Neural cell (in vitro differentiated cells): ENCODE measurements at regions not wholly inside any gene's neighbourhood (a gene's known extent, or its start where the extent isn't known, plus 50 kb on each side); places are given as distances from the start of the nearest gene placed in this dataset.

Experiments
- EP300 ChIP-seq: fragments of 450-650 bp; conservative IDR thresholded peaks from 2 replicates; pipeline ENCODE4 v1.6.1; 2014; ENCODE audit warnings: antibody characterized with exemption, mild to moderate bottlenecking, moderate library complexity; ENCODE audit not compliant: poor library complexity, severe bottlenecking
- EZH2 ChIP-seq: fragments of 200-600, 300-800 bp; shearing (Covaris generic), sonication (generic); IDR thresholded peaks from 2 replicates; pipeline ENCODE4 v1.6.1; 2014; ENCODE audit warnings: antibody characterized with exemption, low read length, borderline replicate concordance, mild to moderate bottlenecking; ENCODE audit not compliant: insufficient read depth, poor library complexity, severe bottlenecking
- POLR2AphosphoS5 ChIP-seq: IDR thresholded peaks from 2 replicates; pipeline ENCODE4 v1.6.1; 2012
- RAD21 ChIP-seq: fragments of 450-650 bp; conservative IDR thresholded peaks from 2 replicates; pipeline ENCODE4 v1.6.1; 2014; ENCODE audit warnings: antibody characterized with exemption, mild to moderate bottlenecking, moderate library complexity
- SMC3 ChIP-seq: fragments of 450-650 bp; conservative IDR thresholded peaks from 2 replicates; pipeline ENCODE4 v1.6.1; 2014; ENCODE audit warnings: antibody characterized with exemption, mild to moderate bottlenecking, moderate library complexity; ENCODE audit not compliant: poor library complexity
- TAF1 ChIP-seq: IDR thresholded peaks from 2 replicates; pipeline ENCODE4 v1.6.1; 2012; ENCODE audit warnings: low read depth
- TF ChIP-seq, protein P1 (sequence below): fragments of 450-650 bp; IDR thresholded peaks from 2 replicates; pipeline ENCODE4 v1.5.1; 2014; ENCODE audit warnings: antibody characterized with exemption, mild to moderate bottlenecking, moderate library complexity; ENCODE audit not compliant: poor library complexity, severe bottlenecking
- TF ChIP-seq, protein P2 (sequence below): IDR thresholded peaks from 2 replicates; pipeline ENCODE4 v1.6.1; 2012; ENCODE audit warnings: borderline replicate concordance

DNA sequence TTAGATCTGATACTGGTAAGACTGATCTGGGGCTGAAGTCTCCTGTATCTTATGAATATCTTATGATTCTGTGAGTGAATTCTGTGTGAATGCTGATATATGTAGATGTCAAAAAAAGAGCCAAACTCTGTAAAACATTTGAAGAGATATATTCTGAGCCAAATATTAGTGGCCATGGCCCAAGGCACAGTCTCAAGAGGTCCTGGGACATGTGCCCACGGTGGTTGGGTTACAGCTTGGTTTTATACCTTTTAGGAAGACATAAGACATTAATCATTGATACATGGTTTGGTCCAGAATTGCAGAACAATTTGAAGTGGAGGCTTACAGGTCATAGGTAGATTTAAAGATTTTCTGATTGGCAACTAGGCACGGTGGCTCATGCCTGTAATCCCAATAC is 118.3 kb downstream of the KCNK1 start:
- TF ChIP-seq, protein P1, sequence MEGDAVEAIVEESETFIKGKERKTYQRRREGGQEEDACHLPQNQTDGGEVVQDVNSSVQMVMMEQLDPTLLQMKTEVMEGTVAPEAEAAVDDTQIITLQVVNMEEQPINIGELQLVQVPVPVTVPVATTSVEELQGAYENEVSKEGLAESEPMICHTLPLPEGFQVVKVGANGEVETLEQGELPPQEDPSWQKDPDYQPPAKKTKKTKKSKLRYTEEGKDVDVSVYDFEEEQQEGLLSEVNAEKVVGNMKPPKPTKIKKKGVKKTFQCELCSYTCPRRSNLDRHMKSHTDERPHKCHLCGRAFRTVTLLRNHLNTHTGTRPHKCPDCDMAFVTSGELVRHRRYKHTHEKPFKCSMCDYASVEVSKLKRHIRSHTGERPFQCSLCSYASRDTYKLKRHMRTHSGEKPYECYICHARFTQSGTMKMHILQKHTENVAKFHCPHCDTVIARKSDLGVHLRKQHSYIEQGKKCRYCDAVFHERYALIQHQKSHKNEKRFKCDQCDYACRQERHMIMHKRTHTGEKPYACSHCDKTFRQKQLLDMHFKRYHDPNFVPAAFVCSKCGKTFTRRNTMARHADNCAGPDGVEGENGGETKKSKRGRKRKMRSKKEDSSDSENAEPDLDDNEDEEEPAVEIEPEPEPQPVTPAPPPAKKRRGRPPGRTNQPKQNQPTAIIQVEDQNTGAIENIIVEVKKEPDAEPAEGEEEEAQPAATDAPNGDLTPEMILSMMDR: no peak
- TF ChIP-seq TAF1 (no peak), SMC3 (no peak), EP300 (no peak), EZH2 (no peak), POLR2AphosphoS5 (no peak), RAD21 (no peak)
- TF ChIP-seq, protein P2, sequence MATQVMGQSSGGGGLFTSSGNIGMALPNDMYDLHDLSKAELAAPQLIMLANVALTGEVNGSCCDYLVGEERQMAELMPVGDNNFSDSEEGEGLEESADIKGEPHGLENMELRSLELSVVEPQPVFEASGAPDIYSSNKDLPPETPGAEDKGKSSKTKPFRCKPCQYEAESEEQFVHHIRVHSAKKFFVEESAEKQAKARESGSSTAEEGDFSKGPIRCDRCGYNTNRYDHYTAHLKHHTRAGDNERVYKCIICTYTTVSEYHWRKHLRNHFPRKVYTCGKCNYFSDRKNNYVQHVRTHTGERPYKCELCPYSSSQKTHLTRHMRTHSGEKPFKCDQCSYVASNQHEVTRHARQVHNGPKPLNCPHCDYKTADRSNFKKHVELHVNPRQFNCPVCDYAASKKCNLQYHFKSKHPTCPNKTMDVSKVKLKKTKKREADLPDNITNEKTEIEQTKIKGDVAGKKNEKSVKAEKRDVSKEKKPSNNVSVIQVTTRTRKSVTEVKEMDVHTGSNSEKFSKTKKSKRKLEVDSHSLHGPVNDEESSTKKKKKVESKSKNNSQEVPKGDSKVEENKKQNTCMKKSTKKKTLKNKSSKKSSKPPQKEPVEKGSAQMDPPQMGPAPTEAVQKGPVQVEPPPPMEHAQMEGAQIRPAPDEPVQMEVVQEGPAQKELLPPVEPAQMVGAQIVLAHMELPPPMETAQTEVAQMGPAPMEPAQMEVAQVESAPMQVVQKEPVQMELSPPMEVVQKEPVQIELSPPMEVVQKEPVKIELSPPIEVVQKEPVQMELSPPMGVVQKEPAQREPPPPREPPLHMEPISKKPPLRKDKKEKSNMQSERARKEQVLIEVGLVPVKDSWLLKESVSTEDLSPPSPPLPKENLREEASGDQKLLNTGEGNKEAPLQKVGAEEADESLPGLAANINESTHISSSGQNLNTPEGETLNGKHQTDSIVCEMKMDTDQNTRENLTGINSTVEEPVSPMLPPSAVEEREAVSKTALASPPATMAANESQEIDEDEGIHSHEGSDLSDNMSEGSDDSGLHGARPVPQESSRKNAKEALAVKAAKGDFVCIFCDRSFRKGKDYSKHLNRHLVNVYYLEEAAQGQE: no peak
